IMR-90 (cell line): ENCODE measurements at regions not wholly inside any gene's neighbourhood (a gene's known extent, or its start where the extent isn't known, plus 50 kb on each side); places are given as distances from the start of the nearest gene placed in this dataset.

Source experiments
- ATAC-seq: fragments of 200-7000 bp; cut with Tn5 transposase; 2 replicates; pipeline ENCODE4 v1.9.1; 2020; ENCODE audit warnings: low read depth, mild to moderate bottlenecking, moderate library complexity
- BruUV-seq: library from RNA; stranded (reverse); fragments of 400-500 nt; replicated peaks from 2 replicates; lab custom pipeline; 2021; lab: Mats Ljungman, UMichigan
- CTCF ChIA-PET: fragments of 300-600 bp; formaldehyde crosslinking; extraction: SDS; loops from one replicate; lab custom pipeline; 2021; ENCODE audit warnings: antibody characterized with exemption; lab: Yijun Ruan, JAX
- POLR2A ChIA-PET: fragments of 300-600 bp; sonication (Branson Sonifier 250); formaldehyde crosslinking; loops from one replicate; lab custom pipeline; 2022; ENCODE audit warnings: antibody characterized with exemption; ENCODE audit not compliant: unreplicated experiment; lab: Charles Lee
- DNase-seq: peaks from one replicate; pipeline ENCODE4 v3.0.0; 2013
- H2AFZ ChIP-seq: replicated peaks from 2 replicates; pipeline ENCODE3; 2013; ENCODE audit warnings: low read length, mild to moderate bottlenecking; ENCODE audit not compliant: poor library complexity
- H2AK5ac ChIP-seq: 2 replicates; pipeline ENCODE4 v1.6.1; 2013; ENCODE audit warnings: low read depth, low read length, inconsistent platforms
- H2AK9ac ChIP-seq: replicated peaks from 2 replicates; pipeline ENCODE3; 2013; ENCODE audit warnings: mild to moderate bottlenecking, low read depth, low read length, moderate library complexity; ENCODE audit not compliant: poor library complexity
- H2BK120ac ChIP-seq: 2 replicates; pipeline ENCODE4 v1.6.1; 2013; ENCODE audit warnings: low read depth, low read length, inconsistent platforms
- H2BK15ac ChIP-seq: 3 replicates; pipeline ENCODE4 v1.6.1; 2013; ENCODE audit warnings: low read depth, low read length, inconsistent platforms
- H2BK20ac ChIP-seq: 2 replicates; pipeline ENCODE4 v1.6.1; 2013; ENCODE audit warnings: low read depth, mild to moderate bottlenecking, inconsistent platforms, low read length, moderate library complexity
- H2BK5ac ChIP-seq: 2 replicates; pipeline ENCODE4 v1.6.1; 2013; ENCODE audit warnings: mild to moderate bottlenecking, low read depth, low read length, inconsistent platforms; ENCODE audit not compliant: poor library complexity, severe bottlenecking
- H3K14ac ChIP-seq: replicated peaks from 2 replicates; pipeline ENCODE4 v1.6.1; 2013; ENCODE audit warnings: low read depth, low read length, inconsistent platforms
- H3K18ac ChIP-seq: 2 replicates; pipeline ENCODE4 v1.6.1; 2013; ENCODE audit warnings: low read depth, low read length, control low read depth
- H3K23ac ChIP-seq: 2 replicates; pipeline ENCODE4 v1.6.1; 2013; ENCODE audit warnings: low read depth, low read length, inconsistent platforms
- H3K27ac ChIP-seq: 2 replicates; pipeline ENCODE4 v1.5.1; 2013; ENCODE audit warnings: mild to moderate bottlenecking, control low read depth, low read length; ENCODE audit not compliant: insufficient read depth
- H3K27me3 ChIP-seq: 2 replicates; pipeline ENCODE4 v1.6.1; 2013; ENCODE audit warnings: low read length; ENCODE audit not compliant: control insufficient read depth, insufficient read depth
- H3K36me3 ChIP-seq: 2 replicates; pipeline ENCODE4 v1.6.1; 2013; ENCODE audit warnings: low read length, mixed read lengths; ENCODE audit not compliant: control insufficient read depth, insufficient read depth
- H3K4ac ChIP-seq: 2 replicates; pipeline ENCODE4 v1.6.1; 2013; ENCODE audit warnings: low read depth, low read length, inconsistent platforms
- H3K4me1 ChIP-seq: 2 replicates; pipeline ENCODE4 v1.6.1; 2013; ENCODE audit warnings: low read length, mixed read lengths; ENCODE audit not compliant: control insufficient read depth, insufficient read depth
- H3K4me2 ChIP-seq: 2 replicates; pipeline ENCODE4 v1.6.1; 2013; ENCODE audit warnings: low read depth, mild to moderate bottlenecking, control low read depth, low read length, moderate library complexity
- H3K4me3 ChIP-seq: 2 replicates; pipeline ENCODE4 v1.5.1; 2013; ENCODE audit warnings: low read depth, mild to moderate bottlenecking, control low read depth, low read length, moderate library complexity; ENCODE audit not compliant: insufficient read depth
- H3K56ac ChIP-seq: 2 replicates; pipeline ENCODE4 v1.6.1; 2013; ENCODE audit warnings: low read length, inconsistent platforms; ENCODE audit not compliant: insufficient read depth; ENCODE audit errors: extremely low read depth
- H3K79me1 ChIP-seq, 2 experiments: 2 replicates each; pipeline ENCODE4 v1.6.1; 2013; ENCODE audit warnings: low read length in 2 of 2, inconsistent platforms in 1 of 2, low read depth in 1 of 2
- H3K9ac ChIP-seq: 2 replicates; pipeline ENCODE4 v1.6.1; 2013; ENCODE audit warnings: low read depth, low read length, control low read depth
- H3K9me1 ChIP-seq: 2 replicates; pipeline ENCODE4 v1.6.1; 2013; ENCODE audit warnings: low read length, inconsistent platforms; ENCODE audit not compliant: insufficient read depth
- H3K9me3 ChIP-seq: 2 replicates; pipeline ENCODE4 v1.6.1; 2013; ENCODE audit warnings: low read length; ENCODE audit not compliant: control insufficient read depth, insufficient read depth
- H4K20me1 ChIP-seq: 2 replicates; pipeline ENCODE4 v1.6.1; 2013; ENCODE audit warnings: low read length, inconsistent platforms; ENCODE audit not compliant: insufficient read depth
- H4K5ac ChIP-seq: 2 replicates; pipeline ENCODE4 v1.6.1; 2013; ENCODE audit warnings: mild to moderate bottlenecking, low read depth, low read length, control low read depth
- H4K8ac ChIP-seq, 2 experiments: 2 replicates each; pipeline ENCODE4 v1.6.1; 2013; ENCODE audit warnings: low read depth in 2 of 2, low read length in 2 of 2, control low read depth in 1 of 2, inconsistent platforms in 1 of 2
- H4K91ac ChIP-seq: 2 replicates; pipeline ENCODE4 v1.6.1; 2013; ENCODE audit warnings: low read depth, low read length, inconsistent platforms; ENCODE audit not compliant: insufficient read depth
- CEBPB ChIP-seq: IDR thresholded peaks from 2 replicates; pipeline ENCODE4 v1.6.1; 2012; ENCODE audit warnings: low read depth, low read length, improper control_type of control experiment
- ELK1 ChIP-seq: fragments of 150-350 bp; IDR thresholded peaks from 2 replicates; pipeline ENCODE4 v1.6.1; 2016; ENCODE audit warnings: low read depth, mild to moderate bottlenecking, low read length, moderate library complexity, borderline replicate concordance
- NFE2L2 ChIP-seq: fragments of 150-350 bp; IDR thresholded peaks from 2 replicates; pipeline ENCODE4 v1.6.1; 2016; ENCODE audit warnings: low read depth, mild to moderate bottlenecking, low read length
- POLR2A ChIP-seq: IDR thresholded peaks from 2 replicates; pipeline ENCODE4 v1.6.1; 2012; ENCODE audit warnings: mild to moderate bottlenecking, low read depth, low read length
- SMC3 ChIP-seq: fragments of 150-350 bp; IDR thresholded peaks from 2 replicates; pipeline ENCODE4 v1.6.1; 2016; ENCODE audit warnings: low read depth, mild to moderate bottlenecking, antibody characterized with exemption, low read length, moderate library complexity
- WGBS, 2 experiments: methylation state at CpG; one replicate each; pipeline versions ENCODE4 v1.1.5 to v1.1.7; 2013; ENCODE audit warnings: missing lambda C conversion rate in 2 of 2; ENCODE audit not compliant: insufficient read length in 1 of 2; ENCODE audit errors: extremely low coverage in 2 of 2; 5-methylcytosine and 5-hydroxymethylcytosine counted together
- dilution Hi-C: fragments of 300-500 bp; cut with HindIII; formaldehyde crosslinking; loops from one replicate; pipeline ENCODE4 v1.14.3; 2018; ENCODE audit warnings: low sequenced_read_pairs; ENCODE audit not compliant: unreplicated experiment
- in situ Hi-C: fragments of 300-500 bp; cut with MboI; formaldehyde crosslinking; loops from 3 replicates; pipeline ENCODE4 v1.14.3; 2019; ENCODE audit warnings: low sequenced_read_pairs, inconsistent platforms, mixed read lengths
- intact Hi-C: fragments of 100-400 bp; cut with micrococcal nuclease; formaldehyde crosslinking; loops from 2 replicates; pipeline ENCODE4 v1.10.0; 2022

GRCh38 chr11:44427432-44427831 is 117.5 kb upstream of the ALX4 start:
- no peaks in the 10 kb centered on the region for H3K36me3 ChIP-seq
- H2BK5ac ChIP-seq = no peak overlapping the region
- dilution Hi-C loops (no loop called here), intact Hi-C loops (no loop called here), in situ Hi-C loops (no loop called here)
- no peak overlapping the region for H2AK5ac ChIP-seq
- no peak overlapping the region for H2BK15ac ChIP-seq
- no peaks in the 10 kb centered on the region for H3K79me1 ChIP-seq
- WGBS, 2 experiments = no CpG with 5 or more reads among the region's 8 CpGs
- no peaks in the 10 kb centered on the region for H3K27me3 ChIP-seq
- ChIA-PET CTCF (no interaction called here), POLR2A (no interaction called here)
- TF ChIP-seq ELK1 = no peak
- no peak for TF ChIP-seq NFE2L2
- TF ChIP-seq POLR2A = no peak
- TF ChIP-seq CEBPB = no peak
- no peak for TF ChIP-seq SMC3
- no peaks in the 10 kb centered on the region for H4K20me1 ChIP-seq
- H2BK20ac ChIP-seq = no peak overlapping the region
- no peak overlapping the region for H4K91ac ChIP-seq
- no peak overlapping the region for H2AK9ac ChIP-seq
- no peak overlapping the region for H3K9ac ChIP-seq
- no peaks in the 10 kb centered on the region for H3K9me3 ChIP-seq
- H3K4me2 ChIP-seq = no peak overlapping the region
- no TSS peak for BruUV-seq
- H3K14ac ChIP-seq = no peak overlapping the region
- H3K4me3 ChIP-seq = no peak overlapping the region
- H4K8ac ChIP-seq = no peak overlapping the region
- H3K18ac ChIP-seq = no peak overlapping the region
- ATAC-seq (no peak), DNase-seq (no peak)
- H2AFZ ChIP-seq = no peak overlapping the region
- no peak overlapping the region for H2BK120ac ChIP-seq
- H4K5ac ChIP-seq = no peak overlapping the region
- H3K4me1 ChIP-seq = no peaks in the 10 kb centered on the region
- no peaks in the 10 kb centered on the region for H3K9me1 ChIP-seq
- no peak overlapping the region for H3K27ac ChIP-seq
- H3K23ac ChIP-seq = no peak overlapping the region
- no peak overlapping the region for H3K4ac ChIP-seq
- no peak overlapping the region for H3K56ac ChIP-seq
